K562 (cell line): ENCODE measurements at regions not wholly inside any gene's neighbourhood (a gene's known extent, or its start where the extent isn't known, plus 50 kb on each side); places are given as distances from the start of the nearest gene placed in this dataset.

Experiments used
- FOXM1 ChIP-seq, 2 experiments: fragments of 450-650 bp in 1 of 2; sonication (generic) in 1 of 2; formaldehyde crosslinking in 1 of 2; IDR thresholded peaks; 2 replicates each; pipeline versions ENCODE4 v1.6.1 to v1.9.0; 2017 to 2022; ENCODE audit warnings: low read depth in 2 of 2, mild to moderate bottlenecking in 2 of 2, missing genetic modification reagents in 1 of 2, moderate library complexity in 1 of 2
- TF ChIP-seq, protein P1 (sequence below), 3 experiments: IDR thresholded peaks in 2 of 3; conservative IDR thresholded peaks in 1 of 3; 2 replicates each; pipeline ENCODE4 v1.5.1; 2011 to 2012; ENCODE audit warnings: low read length in 3 of 3, mild to moderate bottlenecking in 3 of 3, control low read depth in 2 of 3, improper control_type of control experiment in 1 of 3, inconsistent platforms in 1 of 3, low read depth in 1 of 3, mixed read lengths in 1 of 3, moderate library complexity in 1 of 3; ENCODE audit not compliant: insufficient read depth in 2 of 3

- TF ChIP-seq, protein P1, sequence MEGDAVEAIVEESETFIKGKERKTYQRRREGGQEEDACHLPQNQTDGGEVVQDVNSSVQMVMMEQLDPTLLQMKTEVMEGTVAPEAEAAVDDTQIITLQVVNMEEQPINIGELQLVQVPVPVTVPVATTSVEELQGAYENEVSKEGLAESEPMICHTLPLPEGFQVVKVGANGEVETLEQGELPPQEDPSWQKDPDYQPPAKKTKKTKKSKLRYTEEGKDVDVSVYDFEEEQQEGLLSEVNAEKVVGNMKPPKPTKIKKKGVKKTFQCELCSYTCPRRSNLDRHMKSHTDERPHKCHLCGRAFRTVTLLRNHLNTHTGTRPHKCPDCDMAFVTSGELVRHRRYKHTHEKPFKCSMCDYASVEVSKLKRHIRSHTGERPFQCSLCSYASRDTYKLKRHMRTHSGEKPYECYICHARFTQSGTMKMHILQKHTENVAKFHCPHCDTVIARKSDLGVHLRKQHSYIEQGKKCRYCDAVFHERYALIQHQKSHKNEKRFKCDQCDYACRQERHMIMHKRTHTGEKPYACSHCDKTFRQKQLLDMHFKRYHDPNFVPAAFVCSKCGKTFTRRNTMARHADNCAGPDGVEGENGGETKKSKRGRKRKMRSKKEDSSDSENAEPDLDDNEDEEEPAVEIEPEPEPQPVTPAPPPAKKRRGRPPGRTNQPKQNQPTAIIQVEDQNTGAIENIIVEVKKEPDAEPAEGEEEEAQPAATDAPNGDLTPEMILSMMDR (IDR thresholded peaks at IDR 0.05 in 2 of 3, conservative IDR thresholded peaks at IDR 0.05 in 1 of 3; ENCODE audit: insufficient read depth in 2 of 3, low read depth in 1 of 3, low read length in 3 of 3) = no peak
- TF ChIP-seq FOXM1 (IDR thresholded peaks at IDR 0.05; ENCODE audit: low read depth) (no peak), FOXM1 (CRISPR knock-in tag; IDR thresholded peaks at IDR 0.05; ENCODE audit: low read depth) (no peak)
Measured at GRCh38 chr2:188091220-188091619, 200.5 kb upstream of the GULP1 start.
